C4-2B (cell line): ENCODE measurements at regions not wholly inside any gene's neighbourhood (a gene's known extent, or its start where the extent isn't known, plus 50 kb on each side); places are given as distances from the start of the nearest gene placed in this dataset.

Experiments used
- ZFX ChIP-seq: fragments of 450-650 bp; IDR thresholded peaks from 2 replicates; pipeline ENCODE4 v1.6.1; 2017
- TF ChIP-seq, protein P1 (sequence below): fragments of 450-650 bp; conservative IDR thresholded peaks from 2 replicates; pipeline ENCODE4 v1.5.1; 2017; ENCODE audit warnings: mild to moderate bottlenecking

DNA sequence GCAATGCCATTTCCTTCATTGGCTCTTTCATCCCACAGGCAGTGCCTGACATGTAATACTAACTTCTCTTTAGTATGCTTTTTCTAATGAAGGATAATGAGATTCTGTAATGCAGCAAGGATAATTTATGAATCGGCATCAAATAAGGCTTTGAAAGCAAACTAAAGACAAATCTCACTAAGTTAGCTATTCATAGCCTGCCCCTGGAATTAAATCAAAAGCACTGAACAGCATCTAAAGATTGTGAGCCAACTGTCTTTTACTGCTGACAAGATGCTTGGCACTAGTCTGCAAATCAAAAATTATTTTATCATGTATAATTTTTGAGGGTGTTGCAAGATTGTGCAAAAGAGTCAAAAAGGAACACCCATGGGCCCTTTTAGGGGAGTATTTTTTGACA is 265.0 kb downstream of the CASP12 start:
- TF ChIP-seq, protein P1, sequence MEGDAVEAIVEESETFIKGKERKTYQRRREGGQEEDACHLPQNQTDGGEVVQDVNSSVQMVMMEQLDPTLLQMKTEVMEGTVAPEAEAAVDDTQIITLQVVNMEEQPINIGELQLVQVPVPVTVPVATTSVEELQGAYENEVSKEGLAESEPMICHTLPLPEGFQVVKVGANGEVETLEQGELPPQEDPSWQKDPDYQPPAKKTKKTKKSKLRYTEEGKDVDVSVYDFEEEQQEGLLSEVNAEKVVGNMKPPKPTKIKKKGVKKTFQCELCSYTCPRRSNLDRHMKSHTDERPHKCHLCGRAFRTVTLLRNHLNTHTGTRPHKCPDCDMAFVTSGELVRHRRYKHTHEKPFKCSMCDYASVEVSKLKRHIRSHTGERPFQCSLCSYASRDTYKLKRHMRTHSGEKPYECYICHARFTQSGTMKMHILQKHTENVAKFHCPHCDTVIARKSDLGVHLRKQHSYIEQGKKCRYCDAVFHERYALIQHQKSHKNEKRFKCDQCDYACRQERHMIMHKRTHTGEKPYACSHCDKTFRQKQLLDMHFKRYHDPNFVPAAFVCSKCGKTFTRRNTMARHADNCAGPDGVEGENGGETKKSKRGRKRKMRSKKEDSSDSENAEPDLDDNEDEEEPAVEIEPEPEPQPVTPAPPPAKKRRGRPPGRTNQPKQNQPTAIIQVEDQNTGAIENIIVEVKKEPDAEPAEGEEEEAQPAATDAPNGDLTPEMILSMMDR: no peak
- TF ChIP-seq ZFX: no peak
